Glutamatergic neuron (in vitro differentiated cells): ENCODE measurements at regions not wholly inside any gene's neighbourhood (a gene's known extent, or its start where the extent isn't known, plus 50 kb on each side); places are given as distances from the start of the nearest gene placed in this dataset.

Experiments
- DNase-seq: peaks from one replicate; pipeline ENCODE4 v3.0.0; 2022
- H3K27ac Mint-ChIP-seq: one replicate; pipeline ENCODE4 v1.8.0; 2020; ENCODE audit warnings: mild to moderate bottlenecking, mixed read lengths, inconsistent platforms; ENCODE audit not compliant: unreplicated experiment
- H3K27me3 Mint-ChIP-seq: one replicate; pipeline ENCODE4 v1.8.0; 2020; ENCODE audit warnings: mild to moderate bottlenecking, moderate library complexity, mixed read lengths, inconsistent platforms; ENCODE audit not compliant: unreplicated experiment
- H3K36me3 Mint-ChIP-seq: one replicate; pipeline ENCODE4 v1.8.0; 2020; ENCODE audit warnings: mild to moderate bottlenecking, mixed read lengths, inconsistent platforms; ENCODE audit not compliant: unreplicated experiment
- H3K4me1 Mint-ChIP-seq: one replicate; pipeline ENCODE4 v1.8.0; 2020; ENCODE audit warnings: mild to moderate bottlenecking, low read depth, mixed read lengths, inconsistent platforms; ENCODE audit not compliant: unreplicated experiment
- H3K4me3 Mint-ChIP-seq: one replicate; pipeline ENCODE4 v1.8.0; 2020; ENCODE audit warnings: mild to moderate bottlenecking, mixed read lengths, inconsistent platforms; ENCODE audit not compliant: unreplicated experiment
- H3K9me3 Mint-ChIP-seq: one replicate; pipeline ENCODE4 v1.8.0; 2020; ENCODE audit warnings: mild to moderate bottlenecking, moderate library complexity, mixed read lengths, inconsistent platforms; ENCODE audit not compliant: unreplicated experiment
- CTCF ChIP-seq: fragments of 200-600 bp; sonication (generic); IDR thresholded peaks from one replicate; pipeline ENCODE4 v1.5.0; 2021; ENCODE audit not compliant: partially characterized antibody, unreplicated experiment

GRCh38 chr3:168442502-168442901 lies 346.8 kb upstream of the GOLIM4 start:
- no peaks in the 10 kb centered on the region for H3K36me3 Mint-ChIP-seq
- DNase-seq: no peak
- no peaks in the 10 kb centered on the region for H3K9me3 Mint-ChIP-seq
- H3K27ac Mint-ChIP-seq: no peak overlapping the region
- no peak overlapping the region for H3K4me3 Mint-ChIP-seq
- peaks cover 2% of the 10 kb centered on the region for H3K27me3 Mint-ChIP-seq
- no peak for TF ChIP-seq CTCF
- peaks cover 6% of the 10 kb centered on the region for H3K4me1 Mint-ChIP-seq

- Mint-ChIP-seq H3K4me3 (no peak overlapping the region), H3K27ac (no peak overlapping the region), H3K4me1 (no peaks in the 10 kb centered on the region), H3K36me3 (no peaks in the 10 kb centered on the region), H3K27me3 (no peaks in the 10 kb centered on the region), H3K9me3 (no peaks in the 10 kb centered on the region)
- TF ChIP-seq CTCF: no peak
- no peak for DNase-seq
Measured at GRCh38 chr3:168436245-168436724, 340.6 kb upstream of the GOLIM4 start.

GRCh38 chr3:168431491-168431890 lies 335.8 kb upstream of the GOLIM4 start:
- no peaks in the 10 kb centered on the region for H3K27me3 Mint-ChIP-seq
- H3K9me3 Mint-ChIP-seq: no peaks in the 10 kb centered on the region
- TF ChIP-seq CTCF: no peak
- no peak overlapping the region for H3K27ac Mint-ChIP-seq
- no peaks in the 10 kb centered on the region for H3K36me3 Mint-ChIP-seq
- DNase-seq: no peak
- no peak overlapping the region for H3K4me3 Mint-ChIP-seq
- H3K4me1 Mint-ChIP-seq: no peaks in the 10 kb centered on the region

- TF ChIP-seq CTCF: no peak
- Mint-ChIP-seq H3K4me1 (no peaks in the 10 kb centered on the region), H3K9me3 (no peaks in the 10 kb centered on the region), H3K4me3 (no peak overlapping the region), H3K27me3 (no peaks in the 10 kb centered on the region), H3K36me3 (no peaks in the 10 kb centered on the region), H3K27ac (no peak overlapping the region)
- no peak for DNase-seq
Measured at GRCh38 chr3:168427835-168428475, 332.2 kb upstream of the GOLIM4 start.

- DNase-seq: no peak
- Mint-ChIP-seq H3K4me3 (no peak overlapping the region), H3K4me1 (peaks cover 3% of the 10 kb centered on the region), H3K36me3 (no peaks in the 10 kb centered on the region), H3K27me3 (no peaks in the 10 kb centered on the region), H3K27ac (no peak overlapping the region), H3K9me3 (no peaks in the 10 kb centered on the region)
- no peak for TF ChIP-seq CTCF
Measured at GRCh38 chr3:168427156-168427555, 331.4 kb upstream of the GOLIM4 start.
